ENCODE measurements at regions not wholly inside any gene's neighbourhood (a gene's known extent, or its start where the extent isn't known, plus 50 kb on each side); places are given as distances from the start of the nearest gene placed in this dataset.

GRCh38 chr3:118433825-118434224 lies 600.8 kb downstream of the IGSF11 start:
- TF ChIP-seq CTCF (IDR thresholded peaks at IDR 0.05; ENCODE audit: borderline replicate concordance, extremely low read depth, low read length, poor library complexity, severe bottlenecking), result no peak
- TF ChIP-seq EZH2 (IDR thresholded peaks at IDR 0.05; ENCODE audit: borderline replicate concordance, low read depth, low read length, severe bottlenecking), result no peak
